Activated CD4-positive, alpha-beta T cell treated with anti-CD3 and anti-CD28 coated beads, Interleukin-2, amount 10 ng/mL, durations not matched to agents 7 days and 5 days (primary cell): ENCODE measurements at regions not wholly inside any gene's neighbourhood (a gene's known extent, or its start where the extent isn't known, plus 50 kb on each side); places are given as distances from the start of the nearest gene placed in this dataset.
"Not testable (repeated sequence)": the region's sequence is repeated elsewhere in the genome, so short reads cannot be mapped to it uniquely, and the experiment has no call there.

Experiments
- CTCF ChIA-PET: fragments of 350-600 bp; sonication (Branson Sonifier 250); formaldehyde crosslinking; loops from one replicate; lab custom pipeline; 2021; ENCODE audit warnings: antibody characterized with exemption; lab: Charles Lee
- POLR2A ChIA-PET: fragments of 350-600 bp; sonication (Branson Sonifier 250); formaldehyde crosslinking; loops from one replicate; lab custom pipeline; 2021; ENCODE audit warnings: antibody characterized with exemption; lab: Charles Lee
- DNase-seq: peaks from one replicate; pipeline ENCODE4 v3.0.0-alpha.2; 2020
- H3K27ac Mint-ChIP-seq: one replicate; pipeline ENCODE4 v1.8.0; 2021; ENCODE audit warnings: mild to moderate bottlenecking, moderate library complexity, mixed read lengths
- H3K27me3 Mint-ChIP-seq: one replicate; pipeline ENCODE4 v1.8.0; 2021; ENCODE audit warnings: mixed read lengths
- H3K36me3 Mint-ChIP-seq: one replicate; pipeline ENCODE4 v1.8.0; 2021; ENCODE audit warnings: low read depth, mixed read lengths
- H3K4me1 Mint-ChIP-seq: one replicate; pipeline ENCODE4 v1.8.0; 2021; ENCODE audit warnings: mixed read lengths
- H3K4me3 Mint-ChIP-seq: one replicate; pipeline ENCODE4 v1.8.0; 2021; ENCODE audit warnings: mild to moderate bottlenecking, moderate library complexity, mixed read lengths
- H3K9me3 Mint-ChIP-seq: one replicate; pipeline ENCODE4 v1.8.0; 2021; ENCODE audit warnings: mixed read lengths

- ChIA-PET CTCF (interaction anchor here (0.6 to 1.1 kb wide), 2 partner anchors 12 to 185 kb away, joined by 3 read pairs; no protein-coding TSS in a partner anchor), POLR2A (no interaction called here)
- no peak for DNase-seq
- Mint-ChIP-seq H3K36me3 (peaks cover 6% of the 10 kb centered on the region), H3K4me1 (peaks cover 40% of the 10 kb centered on the region), H3K9me3 (peaks cover 2% of the 10 kb centered on the region), H3K27ac (no peak overlapping the region), H3K4me3 (no peak overlapping the region), H3K27me3 (peaks cover 34% of the 10 kb centered on the region)
Measured at GRCh38 chr13:48583859-48584311, 51.0 kb upstream of the RCBTB2 start.

DNA sequence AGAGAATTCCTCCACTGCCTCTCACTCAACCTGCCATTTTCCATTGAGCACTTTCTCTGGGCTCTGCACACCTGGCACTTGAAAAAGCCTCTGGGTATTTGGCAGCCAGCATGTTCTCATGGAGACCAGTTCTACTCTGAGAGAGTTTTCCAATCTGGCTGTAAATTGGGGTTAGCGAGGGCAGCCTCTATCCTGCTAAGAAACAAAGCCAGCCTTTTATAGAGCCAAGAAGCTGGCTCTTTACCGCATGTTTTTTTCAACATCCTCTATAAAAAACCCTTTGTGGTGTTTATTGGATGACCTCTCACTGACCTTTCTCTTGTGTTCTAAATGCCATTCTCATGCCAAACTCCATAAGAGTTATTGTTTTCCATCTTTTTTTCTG lies 52.6 kb upstream of the RCBTB2 start:
- POLR2A ChIA-PET, result no interaction called here
- no peak for DNase-seq
- CTCF ChIA-PET, result no interaction called here

GRCh38 chr13:48586591-48587103 lies 53.8 kb upstream of the RCBTB2 start:
- ChIA-PET POLR2A (no interaction called here), CTCF (no interaction called here)
- no peak overlapping the region for H3K4me3 Mint-ChIP-seq
- H3K27me3 Mint-ChIP-seq, result peaks cover 28% of the 10 kb centered on the region
- peaks cover 2% of the 10 kb centered on the region for H3K9me3 Mint-ChIP-seq
- peaks cover 19% of the 10 kb centered on the region for H3K4me1 Mint-ChIP-seq
- peaks cover 4% of the 10 kb centered on the region for H3K36me3 Mint-ChIP-seq
- no peak for DNase-seq
- peak overlapping the region; percentile 38 for H3K27ac Mint-ChIP-seq

More for the DNA sequence above, 52.6 kb upstream of the RCBTB2 start:
- peaks cover 26% of the 10 kb centered on the region for H3K4me1 Mint-ChIP-seq
- H3K9me3 Mint-ChIP-seq, result peaks cover 2% of the 10 kb centered on the region
- H3K36me3 Mint-ChIP-seq, result peaks cover 4% of the 10 kb centered on the region
- no peak overlapping the region for H3K27ac Mint-ChIP-seq
- H3K4me3 Mint-ChIP-seq, result no peak overlapping the region
- H3K27me3 Mint-ChIP-seq, result peaks cover 31% of the 10 kb centered on the region

DNA sequence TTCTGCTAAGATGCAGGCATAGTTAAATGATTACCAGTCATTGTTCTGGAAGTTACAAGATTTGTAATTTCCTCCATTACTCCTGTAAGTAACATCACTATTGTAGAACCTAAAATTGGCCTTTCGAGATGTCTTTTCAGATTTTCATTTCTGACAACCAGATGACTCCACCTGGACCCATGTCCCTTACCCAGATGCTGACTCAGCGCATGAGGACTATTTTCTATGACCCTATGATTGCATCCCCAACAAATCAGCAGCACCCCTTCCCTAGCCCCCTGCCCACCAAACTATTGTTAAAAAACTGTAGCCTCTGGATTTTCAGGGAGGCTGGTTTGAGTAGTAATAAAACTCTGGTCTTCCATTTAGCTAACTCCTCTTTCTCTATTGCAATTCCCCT lies 55.2 kb upstream of the RCBTB2 start:
- no peak for DNase-seq
- Mint-ChIP-seq H3K9me3 (peaks cover 2% of the 10 kb centered on the region), H3K36me3 (peaks cover 4% of the 10 kb centered on the region), H3K4me1 (peaks cover 19% of the 10 kb centered on the region), H3K4me3 (no peak overlapping the region), H3K27ac (no peak overlapping the region), H3K27me3 (peaks cover 14% of the 10 kb centered on the region)
- ChIA-PET POLR2A (no interaction called here), CTCF (no interaction called here)

DNA sequence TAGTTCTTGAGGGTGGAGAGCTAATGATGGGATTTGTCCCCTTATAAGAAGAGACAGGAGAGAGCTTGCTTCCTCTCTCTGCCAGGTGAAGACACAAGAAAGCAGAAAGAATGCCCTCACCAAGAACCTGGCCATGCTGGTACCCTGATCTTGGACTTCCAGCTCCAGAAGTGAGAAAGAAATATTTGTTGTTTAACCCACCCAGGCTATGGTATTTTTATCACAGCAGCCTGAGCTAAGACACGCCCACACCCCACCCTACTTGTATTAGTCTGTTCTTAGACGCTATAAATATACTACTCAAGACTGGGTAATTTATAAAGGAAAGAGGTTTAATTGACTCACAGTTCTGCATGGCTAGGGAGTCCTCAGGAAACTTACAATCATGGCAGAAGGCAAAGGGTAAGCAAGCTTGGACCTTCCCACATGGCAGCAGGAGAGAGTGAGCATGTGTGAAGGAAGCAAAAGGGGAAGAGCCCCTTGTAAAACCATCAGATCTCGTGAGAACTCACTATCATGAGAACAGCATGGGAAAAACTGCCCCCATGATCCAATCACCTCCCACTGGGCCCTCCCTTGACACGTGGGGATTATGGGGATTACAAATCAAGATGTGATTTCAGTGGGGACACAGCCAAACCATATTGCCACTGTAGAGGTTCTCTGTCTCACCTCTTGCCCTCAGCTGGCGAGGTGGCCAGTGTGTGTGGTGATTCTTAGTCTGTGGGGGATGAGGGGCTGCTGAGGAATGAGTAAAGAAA lies 57.4 kb upstream of the RCBTB2 start:
- DNase-seq, result no peak
- no peak overlapping the region for H3K27ac Mint-ChIP-seq
- ChIA-PET POLR2A (no interaction called here), CTCF (interaction anchor here (1.1 to 1.8 kb wide), 2 partner anchors 10 to 179 kb away, joined by 4 to 5 read pairs; no protein-coding TSS in a partner anchor)
- no peaks in the 10 kb centered on the region for H3K9me3 Mint-ChIP-seq
- H3K27me3 Mint-ChIP-seq, result no peaks in the 10 kb centered on the region
- no peak overlapping the region for H3K4me3 Mint-ChIP-seq
- H3K4me1 Mint-ChIP-seq, result peaks cover 17% of the 10 kb centered on the region
- H3K36me3 Mint-ChIP-seq, result peaks cover 1% of the 10 kb centered on the region

DNA sequence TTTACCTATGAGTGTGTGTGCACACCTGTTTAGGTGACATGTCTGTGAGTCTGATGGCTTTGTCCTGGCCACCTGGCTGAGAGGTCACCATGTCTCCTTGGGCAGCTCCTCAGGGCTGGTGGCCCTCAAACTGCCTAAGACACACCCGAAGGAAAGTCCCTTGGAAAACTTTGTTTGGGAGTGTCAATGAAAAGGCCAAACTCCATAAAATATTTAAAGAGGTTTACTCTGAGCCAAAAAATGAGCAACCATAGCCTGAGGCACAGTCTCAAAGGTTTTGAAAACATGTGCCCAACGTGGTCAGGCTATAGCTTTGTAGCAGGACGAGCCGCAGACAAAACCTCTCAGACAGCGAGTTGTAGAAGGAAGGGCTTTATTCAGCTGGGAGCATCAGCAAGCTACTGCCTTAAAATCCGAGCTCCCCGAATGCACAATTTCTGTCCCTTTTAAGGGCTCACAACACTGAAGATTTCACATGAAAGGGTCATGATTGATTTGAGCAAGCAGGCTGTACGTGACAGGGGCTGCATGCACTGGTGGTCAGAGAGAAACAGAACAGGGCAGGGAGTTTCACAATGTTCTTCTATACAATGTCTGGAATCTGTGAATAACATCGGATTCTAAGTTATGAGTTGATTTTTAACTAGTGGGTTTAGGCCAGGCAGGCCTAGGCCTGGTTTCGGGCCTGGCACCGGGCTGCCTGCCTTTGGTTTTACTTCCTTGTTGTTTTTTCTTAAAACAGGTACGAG lies 58.4 kb upstream of the RCBTB2 start:
- H3K4me3 Mint-ChIP-seq, DNase-seq, POLR2A ChIA-PET, H3K9me3 Mint-ChIP-seq, H3K4me1 Mint-ChIP-seq, H3K27me3 Mint-ChIP-seq, H3K36me3 Mint-ChIP-seq, H3K27ac Mint-ChIP-seq: not testable (repeated sequence)
- CTCF ChIA-PET, result interaction anchor here (1.8 kb wide), 1 partner anchor 178 kb away, joined by 5 read pairs; no protein-coding TSS in a partner anchor

DNA sequence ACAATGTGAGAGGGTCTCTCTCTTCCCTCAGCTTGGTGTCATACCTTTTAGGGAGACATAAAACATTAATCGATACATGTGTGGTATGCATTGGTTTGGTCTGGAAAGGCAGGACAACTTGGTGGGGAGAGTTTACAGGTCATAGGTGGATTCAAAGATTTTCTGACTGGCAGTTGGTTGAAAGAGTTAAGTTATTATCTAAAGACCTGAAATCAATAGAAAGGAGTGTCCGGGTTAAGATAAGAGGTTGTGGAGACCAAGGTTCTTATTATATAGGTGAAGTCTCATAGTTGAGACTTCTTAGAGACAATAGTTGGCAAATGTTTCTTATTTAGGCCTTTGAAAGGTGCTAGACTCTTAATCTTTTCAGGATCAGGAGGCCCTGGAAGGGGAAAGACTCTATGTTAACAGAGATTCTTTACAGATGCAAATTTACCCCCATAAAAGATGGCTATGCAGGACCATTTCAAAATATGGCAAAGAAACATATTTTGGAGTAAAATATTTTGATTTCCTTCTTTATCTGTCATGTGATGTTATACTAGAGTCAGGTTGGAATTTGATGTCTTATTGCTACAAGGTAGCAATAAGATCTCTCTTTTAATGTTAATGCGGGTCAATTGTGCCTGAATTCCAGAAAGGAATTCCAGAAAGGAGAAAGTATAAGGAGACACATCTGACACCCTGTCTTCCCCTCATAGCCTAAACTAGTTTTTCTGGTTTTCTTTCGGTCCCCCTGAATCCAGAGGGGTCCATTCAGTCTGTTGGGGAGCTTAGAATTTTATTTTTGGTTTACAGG lies 59.2 kb upstream of the RCBTB2 start:
- no peaks in the 10 kb centered on the region for H3K27me3 Mint-ChIP-seq
- no peak overlapping the region for H3K27ac Mint-ChIP-seq
- CTCF ChIA-PET, result interaction anchor here (1.5 kb wide), 1 partner anchor 177 kb away, joined by 6 read pairs; no protein-coding TSS in a partner anchor
- DNase-seq, result no peak
- POLR2A ChIA-PET, result no interaction called here
- H3K4me1 Mint-ChIP-seq, result peaks cover 1% of the 10 kb centered on the region
- H3K36me3 Mint-ChIP-seq, result no peaks in the 10 kb centered on the region
- no peak overlapping the region for H3K4me3 Mint-ChIP-seq
- no peaks in the 10 kb centered on the region for H3K9me3 Mint-ChIP-seq

GRCh38 chr13:48592688-48593049 lies 59.8 kb upstream of the RCBTB2 start:
- ChIA-PET POLR2A (no interaction called here), CTCF (interaction anchor here (1.5 to 2.4 kb wide), 2 partner anchors 13 to 176 kb away, joined by 6 read pairs; no protein-coding TSS in a partner anchor)
- no peaks in the 10 kb centered on the region for H3K27me3 Mint-ChIP-seq

DNA sequence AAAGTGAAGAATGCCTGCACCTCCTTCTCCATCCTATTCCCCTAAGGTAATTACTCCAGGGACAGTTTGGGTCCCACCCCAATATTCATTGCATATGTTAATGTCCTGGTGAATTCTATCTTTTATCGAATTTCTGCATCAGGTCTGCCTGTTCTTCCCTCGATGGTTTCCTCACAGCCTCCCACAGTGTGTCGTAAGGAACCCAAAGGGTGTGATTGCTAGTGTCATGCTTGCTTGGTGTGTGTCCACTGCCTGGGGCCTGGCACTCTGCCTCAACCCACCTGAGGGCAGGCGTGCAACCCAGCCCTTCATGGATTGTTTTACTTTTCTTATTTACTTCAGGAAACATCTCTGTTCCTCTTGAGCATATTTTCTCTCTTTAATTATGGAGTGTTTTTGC lies 60.2 kb upstream of the CYSLTR2 start:
- Mint-ChIP-seq H3K4me1 (no peaks in the 10 kb centered on the region), H3K27me3 (no peaks in the 10 kb centered on the region), H3K4me3 (no peak overlapping the region), H3K9me3 (no peaks in the 10 kb centered on the region), H3K36me3 (no peaks in the 10 kb centered on the region), H3K27ac (no peak overlapping the region)
- ChIA-PET POLR2A (no interaction called here), CTCF (interaction anchor here (0.5 to 2.4 kb wide), 6 partner anchors 12 to 597 kb away, joined by 3 to 6 read pairs (median 4); no protein-coding TSS in a partner anchor)
- no peak for DNase-seq

More at GRCh38 chr13:48592688-48593049, 59.8 kb upstream of the RCBTB2 start:
- no peaks in the 10 kb centered on the region for H3K36me3 Mint-ChIP-seq
- no peaks in the 10 kb centered on the region for H3K4me1 Mint-ChIP-seq
- no peaks in the 10 kb centered on the region for H3K9me3 Mint-ChIP-seq
- no peak for DNase-seq
- no peak overlapping the region for H3K4me3 Mint-ChIP-seq
- H3K27ac Mint-ChIP-seq, result no peak overlapping the region

DNA sequence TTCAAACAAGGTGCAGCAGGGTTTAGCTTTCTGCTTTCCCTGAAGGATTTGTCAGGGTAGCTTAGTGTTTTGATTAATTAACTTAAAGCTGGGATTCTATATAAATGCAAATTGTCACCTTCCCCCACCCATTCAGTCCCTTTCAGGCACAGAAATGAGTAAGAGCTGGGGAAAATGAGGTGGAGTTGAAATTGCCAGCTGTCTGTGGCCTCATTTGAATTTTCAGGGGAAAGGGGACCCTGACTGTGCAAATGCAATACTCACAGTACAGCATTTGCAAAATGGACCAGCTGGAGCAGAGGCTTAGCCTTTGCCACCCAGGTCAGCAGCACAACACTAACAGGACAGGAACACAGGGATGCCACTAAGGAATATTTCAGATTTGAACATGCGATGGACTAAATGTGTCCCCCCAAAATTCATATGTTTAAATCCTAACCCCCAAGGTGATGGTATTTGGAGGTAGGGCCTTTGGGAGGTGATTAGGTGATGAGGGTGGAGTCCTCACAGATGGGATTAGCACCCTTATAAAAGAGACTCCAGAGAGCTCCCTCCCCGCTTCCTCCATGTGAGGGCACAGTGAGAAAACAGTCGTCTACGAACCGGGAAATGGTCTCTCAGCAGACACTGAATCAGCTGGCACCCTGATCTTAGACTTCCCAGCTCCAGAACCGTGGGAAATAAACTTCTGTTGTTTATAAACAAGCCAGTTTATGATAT lies 59.5 kb upstream of the CYSLTR2 start:
- no peaks in the 10 kb centered on the region for H3K27me3 Mint-ChIP-seq
- H3K27ac Mint-ChIP-seq, result no peak overlapping the region
- H3K4me3 Mint-ChIP-seq, result no peak overlapping the region
- H3K4me1 Mint-ChIP-seq, result no peaks in the 10 kb centered on the region
- ChIA-PET CTCF (interaction anchor here (0.6 to 2.4 kb wide), 4 partner anchors 13 to 598 kb away, joined by 3 to 6 read pairs (median 4); no protein-coding TSS in a partner anchor), POLR2A (no interaction called here)
- H3K36me3 Mint-ChIP-seq, result no peaks in the 10 kb centered on the region
- DNase-seq, result no peak
- no peaks in the 10 kb centered on the region for H3K9me3 Mint-ChIP-seq

DNA sequence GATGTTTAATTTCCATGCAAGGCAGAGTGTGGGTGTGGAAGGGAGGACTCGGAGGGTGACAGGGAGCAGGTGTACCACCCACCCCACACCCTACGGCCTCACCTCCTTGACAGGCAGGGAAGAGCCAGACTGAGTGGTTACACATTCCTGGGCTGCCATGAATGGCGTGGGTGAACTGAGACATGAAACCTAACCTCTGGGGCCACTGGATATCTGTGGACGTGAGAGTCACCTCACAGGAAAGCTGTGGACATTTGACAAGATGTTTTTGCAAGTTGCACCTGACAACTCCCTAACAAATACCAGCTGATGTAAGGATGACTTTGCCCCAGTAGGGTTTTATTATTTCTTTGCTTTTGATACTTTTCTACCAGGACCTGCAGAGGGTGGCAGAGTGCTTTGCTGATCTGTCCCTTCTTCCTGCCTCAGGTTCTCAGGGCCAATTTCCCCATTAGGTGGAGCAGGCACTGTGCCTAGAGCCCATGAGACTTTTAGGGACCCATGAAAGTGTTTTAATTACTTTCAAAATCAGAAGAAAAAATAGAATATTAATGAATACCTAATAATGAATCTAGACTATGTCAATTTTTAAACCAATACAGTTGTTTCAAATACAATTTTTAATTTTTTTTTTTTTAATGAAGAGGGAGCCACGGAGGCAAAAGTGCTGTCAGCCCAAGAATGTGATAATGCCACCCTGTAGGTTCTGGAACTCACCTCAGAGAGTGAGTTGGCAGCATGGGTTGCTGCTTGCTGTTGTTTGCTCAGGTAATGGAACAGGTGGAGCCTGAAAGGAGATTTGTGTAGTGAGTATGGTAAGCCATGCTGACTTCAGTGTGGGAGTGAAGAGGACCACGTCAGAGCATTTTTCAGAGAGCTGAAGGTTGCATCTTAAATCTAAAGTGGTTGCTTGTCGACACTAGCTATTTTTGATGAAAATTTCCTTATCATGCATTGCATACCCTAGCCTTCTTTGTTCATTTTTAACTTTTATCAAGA lies 58.0 kb upstream of the CYSLTR2 start:
- Mint-ChIP-seq H3K27me3 (no peaks in the 10 kb centered on the region), H3K9me3 (no peaks in the 10 kb centered on the region), H3K36me3 (peaks cover 2% of the 10 kb centered on the region), H3K4me3 (no peak overlapping the region), H3K4me1 (peaks cover 2% of the 10 kb centered on the region), H3K27ac (no peak overlapping the region)
- ChIA-PET CTCF (interaction anchor here (0.9 to 3.9 kb wide), 3 partner anchors 14 to 177 kb away, joined by 3 to 25 read pairs (median 3); no protein-coding TSS in a partner anchor), POLR2A (no interaction called here)
- peak; percentile 72 for DNase-seq
